Lung (tissue), 11 donors: ENCODE measurements at regions not wholly inside any gene's neighbourhood (a gene's known extent, or its start where the extent isn't known, plus 50 kb on each side); places are given as distances from the start of the nearest gene placed in this dataset.

Source experiments
- ATAC-seq: fragments of 200-7000 bp; cut with Tn5 transposase; one replicate; pipeline ENCODE4 v1.9.1; 2020; ENCODE audit warnings: moderate number of reproducible peaks; ENCODE audit not compliant: insufficient read depth, low FRiP score
- DNase-seq, 3 donors: peaks; one replicate each; pipeline ENCODE4 v3.0.0-alpha.2; 2013 to 2017
- H3K27ac ChIP-seq, 2 donors: one replicate each; pipeline ENCODE4 v1.5.1; 2013; ENCODE audit warnings: mild to moderate bottlenecking in 2 of 2, moderate library complexity in 2 of 2, control low read depth in 1 of 2, inconsistent platforms in 1 of 2, low read depth in 1 of 2, low read length in 1 of 2
- H3K27me3 ChIP-seq, 3 donors: one replicate each; pipeline ENCODE4 v1.5.1; 2013; ENCODE audit warnings: low read length in 2 of 3; ENCODE audit not compliant: control insufficient read depth in 3 of 3, insufficient read depth in 3 of 3
- H3K36me3 ChIP-seq, 4 donors: one replicate each; pipeline ENCODE4 v1.5.1; 2013; ENCODE audit warnings: low read length in 4 of 4, mild to moderate bottlenecking in 1 of 4, moderate library complexity in 1 of 4; ENCODE audit not compliant: control insufficient read depth in 4 of 4, insufficient read depth in 4 of 4
- H3K4me1 ChIP-seq, 5 donors: one replicate each; pipeline ENCODE4 v1.5.1; 2013; ENCODE audit warnings: low read length in 5 of 5, mild to moderate bottlenecking in 2 of 5, moderate library complexity in 1 of 5; ENCODE audit not compliant: control insufficient read depth in 5 of 5, insufficient read depth in 5 of 5
- H3K4me3 ChIP-seq: one replicate; pipeline ENCODE4 v1.5.1; 2013; ENCODE audit warnings: mild to moderate bottlenecking, control low read depth, moderate library complexity
- H3K9ac ChIP-seq, 2 donors: one replicate each; pipeline ENCODE4 v1.5.1; 2013; ENCODE audit warnings: low read length in 2 of 2, control low read depth in 1 of 2; ENCODE audit not compliant: insufficient read depth in 1 of 2
- H3K9me3 ChIP-seq, 4 donors: one replicate each; pipeline ENCODE4 v1.5.1; 2013; ENCODE audit warnings: low read length in 3 of 4, mild to moderate bottlenecking in 1 of 4, moderate library complexity in 1 of 4; ENCODE audit not compliant: control insufficient read depth in 4 of 4, insufficient read depth in 3 of 4
- WGBS, 2 donors: extraction: QIAGEN DNeasy Blood & Tissue Kit; methylation state at CpG; one replicate each; pipeline ENCODE4 v1.1.7; 2013; 5-methylcytosine and 5-hydroxymethylcytosine counted together
- TF ChIP-seq, protein P1 (sequence below): IDR thresholded peaks from 2 replicates; pipeline ENCODE4 v1.5.1; 2012; ENCODE audit warnings: mild to moderate bottlenecking; ENCODE audit errors: control extremely low read depth, extremely low read depth
- donor health status: control.
- donor health status: control.
- donor health status: Bipolar disorder and iron deficiency.
- donor health status: healthy.
- donor health status: DM: yes; HTN: yes; CAD: no.

- Histone ChIP-seq H3K9me3 (peaks cover 0 to 2% (median 0%) of the 10 kb centered on the region in 4 donors), H3K9ac (no peak overlapping the region), H3K27ac (no peak overlapping the region), H3K4me1 (no peaks in the 10 kb centered on the region), H3K36me3 (no peaks in the 10 kb centered on the region), H3K27me3 (peaks cover 0 to 51% (median 13%) of the 10 kb centered on the region in 3 donors), H3K4me3 (no peak overlapping the region)
- ATAC-seq (no peak), DNase-seq (no peak)
- TF ChIP-seq, protein P1, sequence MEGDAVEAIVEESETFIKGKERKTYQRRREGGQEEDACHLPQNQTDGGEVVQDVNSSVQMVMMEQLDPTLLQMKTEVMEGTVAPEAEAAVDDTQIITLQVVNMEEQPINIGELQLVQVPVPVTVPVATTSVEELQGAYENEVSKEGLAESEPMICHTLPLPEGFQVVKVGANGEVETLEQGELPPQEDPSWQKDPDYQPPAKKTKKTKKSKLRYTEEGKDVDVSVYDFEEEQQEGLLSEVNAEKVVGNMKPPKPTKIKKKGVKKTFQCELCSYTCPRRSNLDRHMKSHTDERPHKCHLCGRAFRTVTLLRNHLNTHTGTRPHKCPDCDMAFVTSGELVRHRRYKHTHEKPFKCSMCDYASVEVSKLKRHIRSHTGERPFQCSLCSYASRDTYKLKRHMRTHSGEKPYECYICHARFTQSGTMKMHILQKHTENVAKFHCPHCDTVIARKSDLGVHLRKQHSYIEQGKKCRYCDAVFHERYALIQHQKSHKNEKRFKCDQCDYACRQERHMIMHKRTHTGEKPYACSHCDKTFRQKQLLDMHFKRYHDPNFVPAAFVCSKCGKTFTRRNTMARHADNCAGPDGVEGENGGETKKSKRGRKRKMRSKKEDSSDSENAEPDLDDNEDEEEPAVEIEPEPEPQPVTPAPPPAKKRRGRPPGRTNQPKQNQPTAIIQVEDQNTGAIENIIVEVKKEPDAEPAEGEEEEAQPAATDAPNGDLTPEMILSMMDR: no peak
- 68 to 71% methylated on average over 2 of the region's 2 CpGs for WGBS, 2 donors
Observed at GRCh38 chrX:109939498-109939897, 63.4 kb upstream of the TMEM164 start.

DNA sequence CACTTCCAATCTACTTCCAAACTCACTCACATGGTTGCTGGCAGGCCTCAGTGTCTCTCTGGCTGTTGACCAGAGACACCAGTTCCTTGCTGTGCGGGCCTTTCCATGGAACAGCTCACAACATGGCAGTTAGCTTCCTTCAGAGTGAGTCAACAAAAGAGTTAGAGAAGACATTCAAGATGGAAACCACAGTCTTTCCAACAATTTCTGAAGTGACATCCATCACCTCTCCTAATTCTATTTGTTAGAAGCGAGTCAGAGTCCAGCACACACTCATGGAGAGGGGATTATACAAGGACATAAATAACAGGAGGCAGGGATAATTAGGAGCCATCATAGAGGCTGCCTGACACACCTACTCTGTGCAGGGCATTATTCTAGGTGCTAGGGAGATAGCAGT lies 62.5 kb upstream of the TMEM164 start:
- peaks cover 0 to 2% (median 0%) of the 10 kb centered on the region in 4 donors for H3K9me3 ChIP-seq
- no peaks in the 10 kb centered on the region for H3K36me3 ChIP-seq
- TF ChIP-seq, protein P1: no peak
- no peaks in the 10 kb centered on the region for H3K4me1 ChIP-seq
- WGBS, 2 donors: 80 to 93% methylated on average over 2 of the region's 2 CpGs
- no peak overlapping the region for H3K4me3 ChIP-seq
- H3K27ac ChIP-seq: no peak overlapping the region
- H3K9ac ChIP-seq: no peak overlapping the region
- H3K27me3 ChIP-seq: peaks cover 0 to 48% (median 13%) of the 10 kb centered on the region in 3 donors
- DNase-seq (no peak), ATAC-seq (no peak)

DNA sequence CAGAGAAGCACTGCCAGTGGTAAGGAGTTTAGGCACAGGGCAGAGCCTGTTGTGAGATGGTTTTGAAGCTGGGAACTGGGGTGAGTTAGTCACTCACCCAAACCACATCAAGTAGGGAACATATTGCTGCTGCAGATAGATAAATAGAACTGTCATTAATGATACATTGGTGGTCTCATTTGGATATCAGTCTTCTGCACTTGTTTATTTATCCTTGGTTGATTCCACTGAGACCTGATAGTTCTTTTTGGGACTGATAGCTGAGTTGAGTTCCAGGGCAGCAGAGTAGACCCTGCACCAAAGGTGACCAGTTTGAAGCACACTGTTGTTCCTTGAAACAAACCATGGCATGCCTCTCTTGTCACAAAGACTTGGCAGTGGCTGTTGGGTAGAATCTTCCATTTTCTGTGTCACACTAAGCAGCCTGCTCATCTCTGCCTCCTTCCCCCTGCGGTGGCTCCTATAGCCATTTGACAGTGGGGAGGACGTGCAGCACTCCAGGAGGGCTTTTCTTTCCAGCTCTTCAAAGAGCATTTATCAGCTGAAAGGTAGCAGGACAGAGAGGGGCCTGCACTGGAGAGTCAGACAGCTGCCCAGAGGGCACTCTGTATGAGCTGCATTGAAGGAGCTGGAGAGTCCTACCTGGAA lies 59.7 kb upstream of the TMEM164 start:
- peaks cover 0 to 1% (median 0%) of the 10 kb centered on the region in 4 donors for H3K9me3 ChIP-seq
- no peaks in the 10 kb centered on the region for H3K4me1 ChIP-seq
- DNase-seq: no peak
- no peaks in the 10 kb centered on the region for H3K36me3 ChIP-seq
- WGBS, 2 donors: 64 to 96% methylated on average over 2 of the region's 2 CpGs
- no peak for ATAC-seq
- H3K27ac ChIP-seq: no peak overlapping the region
- H3K9ac ChIP-seq: no peak overlapping the region
- TF ChIP-seq, protein P1: no peak
- H3K4me3 ChIP-seq: no peak overlapping the region
- H3K27me3 ChIP-seq: peaks cover 0 to 32% (median 22%) of the 10 kb centered on the region in 3 donors

- H3K36me3 ChIP-seq: no peaks in the 10 kb centered on the region
- no peaks in the 10 kb centered on the region for H3K4me1 ChIP-seq
- peaks cover 0 to 29% (median 22%) of the 10 kb centered on the region in 3 donors for H3K27me3 ChIP-seq
- H3K9me3 ChIP-seq: peaks cover 0 to 3% (median 0%) of the 10 kb centered on the region in 4 donors
- DNase-seq: no peak
- no peak overlapping the region for H3K4me3 ChIP-seq
- H3K9ac ChIP-seq: no peak overlapping the region
- TF ChIP-seq, protein P1: no peak
- 62 to 89% methylated on average over 1 of the region's 1 CpG for WGBS, 2 donors
- H3K27ac ChIP-seq: no peak overlapping the region
- ATAC-seq: no peak
Observed at GRCh38 chrX:109943740-109944092, 59.2 kb upstream of the TMEM164 start.
